ENCODE measurements at regions not wholly inside any gene's neighbourhood (a gene's known extent, or its start where the extent isn't known, plus 50 kb on each side); places are given as distances from the start of the nearest gene placed in this dataset.

GRCh38 chr18:71541643-71542042, 1002.5 kb downstream of the CBLN2 start:
- H3K27me3 ChIP-seq = no peaks in the 10 kb centered on the region
- H3K27ac ChIP-seq = no peak overlapping the region
- no peaks in the 10 kb centered on the region for H3K36me3 ChIP-seq
- DNase-seq = no peak
- intact Hi-C loops (cut with DNase I) = no loop called here
- H3K4me3 ChIP-seq = no peak overlapping the region
- peaks cover 0 to 21% of the 10 kb centered on the region in 2 donors for H3K9me3 ChIP-seq
- no peak for ATAC-seq
- no peaks in the 10 kb centered on the region for H3K4me1 ChIP-seq
- TF ChIP-seq CTCF (IDR thresholded peaks at IDR 0.05) = no peak

GRCh38 chr18:71529703-71530303, 1014.3 kb downstream of the CBLN2 start:
- no peak for TF ChIP-seq CTCF (IDR thresholded peaks at IDR 0.05)
- no peaks in the 10 kb centered on the region for H3K9me3 ChIP-seq
- ATAC-seq (no peak), DNase-seq (peak in 1 of 4 donors; percentile 9)
- H3K4me3 ChIP-seq = no peak overlapping the region
- no peaks in the 10 kb centered on the region for H3K4me1 ChIP-seq
- intact Hi-C loops (cut with DNase I) = no loop called here
- H3K36me3 ChIP-seq = no peaks in the 10 kb centered on the region
- no peaks in the 10 kb centered on the region for H3K27me3 ChIP-seq
- H3K27ac ChIP-seq = no peak overlapping the region

- no peak for ATAC-seq
- Histone ChIP-seq H3K4me3 (no peak overlapping the region), H3K9me3 (no peaks in the 10 kb centered on the region), H3K27ac (no peak overlapping the region), H3K36me3 (no peaks in the 10 kb centered on the region), H3K4me1 (no peaks in the 10 kb centered on the region), H3K27me3 (no peaks in the 10 kb centered on the region)
- peak in 1 of 4 donors; percentile 22 for DNase-seq
- TF ChIP-seq CTCF (IDR thresholded peaks at IDR 0.05) = no peak
- intact Hi-C loops (cut with DNase I) = no loop called here
These were observed 1020.4 kb downstream of the CBLN2 start for GRCh38 chr18:71523483-71524435.

- H3K4me1 ChIP-seq = no peaks in the 10 kb centered on the region
- TF ChIP-seq CTCF (IDR thresholded peaks at IDR 0.05) = no peak
- H3K27me3 ChIP-seq = no peaks in the 10 kb centered on the region
- H3K9me3 ChIP-seq = peaks cover 0 to 2% of the 10 kb centered on the region in 2 donors
- no peaks in the 10 kb centered on the region for H3K36me3 ChIP-seq
- no peak overlapping the region for H3K4me3 ChIP-seq
- DNase-seq (no peak), ATAC-seq (no peak)
- H3K27ac ChIP-seq = no peak overlapping the region
- intact Hi-C loops (cut with DNase I) = no loop called here
These were observed 1038.6 kb downstream of the CBLN2 start for GRCh38 chr18:71505526-71505925.

DNA sequence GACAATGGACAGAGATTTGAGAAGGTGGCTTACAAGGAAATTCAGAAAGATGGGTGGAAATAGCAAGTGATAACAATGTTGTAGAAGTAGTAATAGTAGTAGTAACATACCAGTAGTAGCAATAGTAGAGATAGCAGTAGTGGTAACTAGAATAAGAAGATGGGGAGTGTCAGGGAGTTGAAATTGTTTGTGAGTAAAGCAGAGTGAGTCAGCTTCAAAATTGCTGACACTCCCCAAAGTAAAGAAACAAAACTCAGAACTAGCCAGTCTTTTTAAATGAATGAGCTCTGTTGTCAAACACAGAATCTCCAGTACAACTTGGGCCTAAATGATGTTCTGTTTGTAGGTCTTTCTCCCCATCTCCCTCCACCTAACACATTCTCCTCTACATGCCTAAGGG, 1040.9 kb downstream of the CBLN2 start:
- no peak for DNase-seq
- no peak for TF ChIP-seq CTCF (IDR thresholded peaks at IDR 0.05)
- Histone ChIP-seq H3K27me3 (no peaks in the 10 kb centered on the region), H3K9me3 (peaks cover 0 to 6% of the 10 kb centered on the region in 2 donors), H3K36me3 (no peaks in the 10 kb centered on the region), H3K4me1 (no peaks in the 10 kb centered on the region), H3K27ac (no peak overlapping the region), H3K4me3 (no peak overlapping the region)
- intact Hi-C loops (cut with DNase I) = no loop called here
- no peak for ATAC-seq

Measured in left lung (tissue), 4 donors.